Neural cell (in vitro differentiated cells): ENCODE measurements at regions not wholly inside any gene's neighbourhood (a gene's known extent, or its start where the extent isn't known, plus 50 kb on each side); places are given as distances from the start of the nearest gene placed in this dataset.

Experiments used
- CTCF ChIP-seq: fragments of 450-650 bp; IDR thresholded peaks from 2 replicates; pipeline ENCODE4 v1.5.1; 2014; ENCODE audit warnings: antibody characterized with exemption, mild to moderate bottlenecking, moderate library complexity; ENCODE audit not compliant: poor library complexity, severe bottlenecking
- EP300 ChIP-seq: fragments of 450-650 bp; conservative IDR thresholded peaks from 2 replicates; pipeline ENCODE4 v1.6.1; 2014; ENCODE audit warnings: antibody characterized with exemption, mild to moderate bottlenecking, moderate library complexity; ENCODE audit not compliant: poor library complexity, severe bottlenecking
- EZH2 ChIP-seq: fragments of 200-600, 300-800 bp; shearing (Covaris generic), sonication (generic); IDR thresholded peaks from 2 replicates; pipeline ENCODE4 v1.6.1; 2014; ENCODE audit warnings: antibody characterized with exemption, low read length, borderline replicate concordance, mild to moderate bottlenecking; ENCODE audit not compliant: insufficient read depth, poor library complexity, severe bottlenecking
- POLR2AphosphoS5 ChIP-seq: IDR thresholded peaks from 2 replicates; pipeline ENCODE4 v1.6.1; 2012
- TAF1 ChIP-seq: IDR thresholded peaks from 2 replicates; pipeline ENCODE4 v1.6.1; 2012; ENCODE audit warnings: low read depth

- TF ChIP-seq EP300 = no peak
- no peak for TF ChIP-seq POLR2AphosphoS5
- TF ChIP-seq TAF1 = no peak
- no peak for TF ChIP-seq CTCF
- TF ChIP-seq EZH2 = no peak
Measured at GRCh38 chr20:12171923-12172524, 254.3 kb downstream of the BTBD3 start.
